H9 (cell line): ENCODE measurements at regions not wholly inside any gene's neighbourhood (a gene's known extent, or its start where the extent isn't known, plus 50 kb on each side); places are given as distances from the start of the nearest gene placed in this dataset.

Experiments
- DNase-seq: peaks from one replicate; pipeline ENCODE4 v3.0.0-alpha.2; 2017
- H2AFZ ChIP-seq: one replicate; pipeline ENCODE4 v1.6.1; 2013; ENCODE audit warnings: mild to moderate bottlenecking, low read length, control low read depth, moderate library complexity
- H2AK5ac ChIP-seq: 2 replicates; pipeline ENCODE4 v1.6.1; 2013; ENCODE audit warnings: low read length, control low read depth, mixed read lengths; ENCODE audit not compliant: insufficient read length
- H2BK120ac ChIP-seq: one replicate; pipeline ENCODE4 v1.6.1; 2013; ENCODE audit warnings: low read depth, mild to moderate bottlenecking, low read length, control low read depth, inconsistent platforms; ENCODE audit not compliant: poor library complexity, severe bottlenecking
- H2BK12ac ChIP-seq: 2 replicates; pipeline ENCODE4 v1.6.1; 2013; ENCODE audit warnings: low read length, control low read depth, mixed read lengths, low read depth; ENCODE audit not compliant: insufficient read length
- H2BK15ac ChIP-seq: 2 replicates; pipeline ENCODE4 v1.6.1; 2013; ENCODE audit warnings: low read depth, low read length, control low read depth
- H2BK20ac ChIP-seq: one replicate; pipeline ENCODE4 v1.6.1; 2013; ENCODE audit warnings: low read depth, mild to moderate bottlenecking, low read length, control low read depth, inconsistent platforms; ENCODE audit not compliant: poor library complexity, severe bottlenecking
- H2BK5ac ChIP-seq: 2 replicates; pipeline ENCODE4 v1.6.1; 2013; ENCODE audit warnings: low read length, control low read depth, mixed read lengths; ENCODE audit not compliant: insufficient read length
- H3K14ac ChIP-seq: 2 replicates; pipeline ENCODE4 v1.6.1; 2013; ENCODE audit warnings: low read length, control low read depth; ENCODE audit not compliant: insufficient read depth
- H3K18ac ChIP-seq: 2 replicates; pipeline ENCODE4 v1.6.1; 2013; ENCODE audit warnings: low read depth, mild to moderate bottlenecking, mixed read lengths, low read length, control low read depth; ENCODE audit not compliant: insufficient read length
- H3K23ac ChIP-seq: 2 replicates; pipeline ENCODE4 v1.6.1; 2013; ENCODE audit warnings: low read length, control low read depth, mixed read lengths, low read depth; ENCODE audit not compliant: insufficient read length
- H3K23me2 ChIP-seq: 2 replicates; pipeline ENCODE4 v1.6.1; 2013; ENCODE audit warnings: low read depth, mild to moderate bottlenecking, mixed read lengths, low read length, control low read depth; ENCODE audit not compliant: insufficient read length, poor library complexity, severe bottlenecking
- H3K27ac ChIP-seq: 2 replicates; pipeline ENCODE4 v1.5.1; 2013; ENCODE audit warnings: low read length, control low read depth, mixed read lengths, low read depth; ENCODE audit not compliant: insufficient read length
- H3K27me3 ChIP-seq: 2 replicates; pipeline ENCODE4 v1.6.1; 2013; ENCODE audit warnings: low read length, control low read depth, inconsistent platforms; ENCODE audit not compliant: insufficient read depth
- H3K4ac ChIP-seq: 2 replicates; pipeline ENCODE4 v1.6.1; 2013; ENCODE audit warnings: low read depth, mild to moderate bottlenecking, control low read depth, inconsistent platforms, low read length, moderate library complexity
- H3K4me1 ChIP-seq: 2 replicates; pipeline ENCODE4 v1.6.1; 2013; ENCODE audit warnings: low read length, control low read depth, inconsistent platforms; ENCODE audit not compliant: insufficient read depth
- H3K4me2 ChIP-seq: 2 replicates; pipeline ENCODE4 v1.6.1; 2013; ENCODE audit warnings: low read length, control low read depth, mixed read lengths; ENCODE audit not compliant: insufficient read length, insufficient read depth
- H3K56ac ChIP-seq: 2 replicates; pipeline ENCODE4 v1.6.1; 2013; ENCODE audit warnings: low read depth, mild to moderate bottlenecking, mixed read lengths, low read length, control low read depth; ENCODE audit not compliant: insufficient read length
- H3K79me1 ChIP-seq: 2 replicates; pipeline ENCODE4 v1.6.1; 2013; ENCODE audit warnings: low read depth, mild to moderate bottlenecking, moderate library complexity, low read length, control low read depth, inconsistent platforms; ENCODE audit not compliant: insufficient read depth, poor library complexity, severe bottlenecking
- H3K79me2 ChIP-seq: 2 replicates; pipeline ENCODE4 v1.6.1; 2013; ENCODE audit warnings: low read length, control low read depth, inconsistent platforms; ENCODE audit not compliant: insufficient read depth
- H3K9ac ChIP-seq: 2 replicates; pipeline ENCODE4 v1.6.1; 2013; ENCODE audit warnings: low read length, control low read depth, mixed read lengths; ENCODE audit not compliant: insufficient read length; ENCODE audit errors: extremely low read depth
- H3K9me3 ChIP-seq: one replicate; pipeline ENCODE4 v1.6.1; 2013; ENCODE audit warnings: low read depth, low read length, inconsistent platforms; ENCODE audit not compliant: control insufficient read depth
- H3T11ph ChIP-seq: one replicate; pipeline ENCODE4 v1.6.1; 2013; ENCODE audit warnings: mild to moderate bottlenecking, low read length, control low read depth, inconsistent platforms
- H4K20me1 ChIP-seq: one replicate; pipeline ENCODE4 v1.6.1; 2013; ENCODE audit not compliant: control insufficient read depth, insufficient read length, insufficient read depth
- H4K5ac ChIP-seq: 2 replicates; pipeline ENCODE4 v1.6.1; 2013; ENCODE audit warnings: low read depth, mild to moderate bottlenecking, mixed read lengths, low read length, control low read depth; ENCODE audit not compliant: insufficient read length
- H4K8ac ChIP-seq: replicated peaks from 2 replicates; pipeline ENCODE4 v1.6.1; 2013; ENCODE audit warnings: low read length, control low read depth, mixed read lengths, low read depth; ENCODE audit not compliant: insufficient read length
- H4K91ac ChIP-seq: 2 replicates; pipeline ENCODE4 v1.6.1; 2013; ENCODE audit warnings: low read depth, mild to moderate bottlenecking, moderate library complexity, mixed read lengths, low read length, control low read depth; ENCODE audit not compliant: insufficient read length
- H3K27ac Mint-ChIP-seq, 3 experiments: 2 replicates in 2 of 3; 3 replicates in 1 of 3; pipeline ENCODE4 v1.8.0; 2020 to 2021; ENCODE audit warnings: mixed read lengths in 3 of 3, mild to moderate bottlenecking in 1 of 3, moderate library complexity in 1 of 3
- H3K27me3 Mint-ChIP-seq: 2 replicates; pipeline ENCODE4 v1.8.0; 2021; ENCODE audit warnings: low read depth, mild to moderate bottlenecking, moderate library complexity, mixed read lengths
- H3K36me3 Mint-ChIP-seq, 3 experiments: 2 replicates in 2 of 3; 3 replicates in 1 of 3; pipeline ENCODE4 v1.8.0; 2020 to 2021; ENCODE audit warnings: low read depth in 3 of 3, mixed read lengths in 3 of 3; ENCODE audit not compliant: insufficient read depth in 1 of 3
- H3K4me1 Mint-ChIP-seq, 2 experiments: 2 replicates each; pipeline ENCODE4 v1.8.0; 2020; ENCODE audit warnings: mixed read lengths in 2 of 2
- H3K4me3 Mint-ChIP-seq, 2 experiments: 2 replicates in 1 of 2; 3 replicates in 1 of 2; pipeline ENCODE4 v1.8.0; 2020 to 2021; ENCODE audit warnings: mild to moderate bottlenecking in 2 of 2, mixed read lengths in 2 of 2, moderate library complexity in 1 of 2
- H3K9me3 Mint-ChIP-seq, 2 experiments: 2 replicates in 1 of 2; 3 replicates in 1 of 2; pipeline ENCODE4 v1.8.0; 2020; ENCODE audit warnings: mild to moderate bottlenecking in 2 of 2, mixed read lengths in 2 of 2, moderate library complexity in 1 of 2
- CTCF ChIP-seq: fragments of 200-600 bp; sonication (generic); conservative IDR thresholded peaks from 3 replicates; pipeline ENCODE4 v1.8.0; 2021; ENCODE audit warnings: antibody characterized with exemption, mild to moderate bottlenecking
- WGBS: extraction: QIAGEN DNeasy Blood & Tissue Kit; methylation state at CpG from one replicate; pipeline ENCODE4 v1.1.7; 2013; ENCODE audit warnings: missing lambda C conversion rate, low lambda C conversion rate, mixed read lengths; ENCODE audit not compliant: insufficient read length; ENCODE audit errors: extremely low coverage; 5-methylcytosine and 5-hydroxymethylcytosine counted together

GRCh38 chrX:27918799-27919198, 62.5 kb downstream of the DCAF8L1 start:
- no peaks in the 10 kb centered on the region for H3K79me2 ChIP-seq
- no peak overlapping the region for H4K91ac ChIP-seq
- Mint-ChIP-seq H3K36me3 (no peaks in the 10 kb centered on the region), H3K9me3 (peaks cover 33 to 34% of the 10 kb centered on the region in 2 experiments), H3K27ac (no peak overlapping the region), H3K4me1 (no peaks in the 10 kb centered on the region), H3K4me3 (no peak overlapping the region), H3K27me3 (no peaks in the 10 kb centered on the region)
- H3K23me2 ChIP-seq: no peaks in the 10 kb centered on the region
- H3K14ac ChIP-seq: no peak overlapping the region
- no peak overlapping the region for H3K56ac ChIP-seq
- H2BK15ac ChIP-seq: no peak overlapping the region
- H3K27ac ChIP-seq: no peak overlapping the region
- no peak overlapping the region for H3T11ph ChIP-seq
- WGBS: no CpG with 5 or more reads among the region's 3 CpGs
- no peak overlapping the region for H2AK5ac ChIP-seq
- no peaks in the 10 kb centered on the region for H3K4me1 ChIP-seq
- no peak for DNase-seq
- H3K23ac ChIP-seq: no peak overlapping the region
- no peak overlapping the region for H3K18ac ChIP-seq
- no peak overlapping the region for H2BK12ac ChIP-seq
- H3K9ac ChIP-seq: no peak overlapping the region
- H3K79me1 ChIP-seq: no peaks in the 10 kb centered on the region
- H3K4me2 ChIP-seq: no peak overlapping the region
- TF ChIP-seq CTCF: peak; percentile 46; the same call in 2 of the 3 replicates
- H2BK5ac ChIP-seq: no peak overlapping the region
- H4K8ac ChIP-seq: no peak overlapping the region
- H2BK120ac ChIP-seq: no peak overlapping the region
- H3K27me3 ChIP-seq: no peaks in the 10 kb centered on the region
- no peak overlapping the region for H2AFZ ChIP-seq
- no peak overlapping the region for H4K5ac ChIP-seq
- no peaks in the 10 kb centered on the region for H4K20me1 ChIP-seq
- H3K9me3 ChIP-seq: peaks cover 4% of the 10 kb centered on the region
- H3K4ac ChIP-seq: no peak overlapping the region
- H2BK20ac ChIP-seq: no peak overlapping the region
